ENCODE measurements at regions not wholly inside any gene's neighbourhood (a gene's known extent, or its start where the extent isn't known, plus 50 kb on each side); places are given as distances from the start of the nearest gene placed in this dataset.
"Not testable (repeated sequence)": the region's sequence is repeated elsewhere in the genome, so short reads cannot be mapped to it uniquely, and the experiment has no call there.

- intact Hi-C loops (cut with micrococcal nuclease), result no loop called here
- ChIA-PET POLR2A (no interaction called here), CTCF (interaction anchor here (0.8 kb wide), 1 partner anchor 221 kb away, joined by 3 read pairs; no protein-coding TSS in a partner anchor)
- H3K4me3 Mint-ChIP-seq (ENCODE audit: unreplicated experiment), result no peak overlapping the region
- no peaks in the 10 kb centered on the region for H3K36me3 Mint-ChIP-seq (ENCODE audit: insufficient read depth, unreplicated experiment)
- H3K9me3 Mint-ChIP-seq (ENCODE audit: unreplicated experiment), result peaks cover 7% of the 10 kb centered on the region
- no peak for DNase-seq (ENCODE audit: unreplicated experiment)
- BruUV-seq (replicated peaks), result no TSS peak
- H3K4me1 Mint-ChIP-seq (ENCODE audit: insufficient read depth, unreplicated experiment), result peaks cover 10% of the 10 kb centered on the region
- no peak for TF ChIP-seq CTCF (IDR thresholded peaks at IDR 0.05; ENCODE audit: unreplicated experiment)
- H3K27me3 Mint-ChIP-seq (ENCODE audit: insufficient read depth, unreplicated experiment), result no peaks in the 10 kb centered on the region
- H3K27ac Mint-ChIP-seq (ENCODE audit: low read depth, unreplicated experiment), result no peak overlapping the region
These were observed 313.2 kb downstream of the RAPGEF2 start for GRCh38 chr4:159416073-159416472.

- Mint-ChIP-seq H3K27ac (ENCODE audit: low read depth, unreplicated experiment) (no peak overlapping the region), H3K27me3 (ENCODE audit: insufficient read depth, unreplicated experiment) (no peaks in the 10 kb centered on the region), H3K36me3 (ENCODE audit: insufficient read depth, unreplicated experiment) (no peaks in the 10 kb centered on the region), H3K9me3 (ENCODE audit: unreplicated experiment) (peaks cover 7% of the 10 kb centered on the region), H3K4me3 (ENCODE audit: unreplicated experiment) (no peak overlapping the region), H3K4me1 (ENCODE audit: insufficient read depth, unreplicated experiment) (peaks cover 10% of the 10 kb centered on the region)
- DNase-seq (ENCODE audit: unreplicated experiment), result no peak
- no peak for TF ChIP-seq CTCF (IDR thresholded peaks at IDR 0.05; ENCODE audit: unreplicated experiment)
- BruUV-seq (replicated peaks), result no TSS peak
- intact Hi-C loops (cut with micrococcal nuclease), result no loop called here
- CTCF ChIA-PET, result no interaction called here
- POLR2A ChIA-PET, result interaction anchor here (0.6 to 0.7 kb wide), 2 partner anchors 886 to 1240 kb away, joined by 3 to 5 read pairs; no protein-coding TSS in a partner anchor
These were observed 314.1 kb downstream of the RAPGEF2 start for GRCh38 chr4:159416996-159417395.

- no peak for TF ChIP-seq CTCF (IDR thresholded peaks at IDR 0.05; ENCODE audit: unreplicated experiment)
- CTCF ChIA-PET, result interaction anchor here (0.6 to 0.8 kb wide), 2 partner anchors 43 to 1984 kb away, joined by 3 read pairs; no protein-coding TSS in a partner anchor
- H3K27ac Mint-ChIP-seq (ENCODE audit: low read depth, unreplicated experiment), result no peak overlapping the region
- POLR2A ChIA-PET, result interaction anchor here (0.9 to 1.7 kb wide), 2 partner anchors 12 to 15 kb away, joined by 3 to 4 read pairs; no protein-coding TSS in a partner anchor
- intact Hi-C loops (cut with micrococcal nuclease), result no loop called here
- H3K4me1 Mint-ChIP-seq (ENCODE audit: insufficient read depth, unreplicated experiment), result peaks cover 10% of the 10 kb centered on the region
- H3K36me3 Mint-ChIP-seq (ENCODE audit: insufficient read depth, unreplicated experiment), result no peaks in the 10 kb centered on the region
- no peak for DNase-seq (ENCODE audit: unreplicated experiment)
- H3K4me3 Mint-ChIP-seq (ENCODE audit: unreplicated experiment), result no peak overlapping the region
- H3K9me3 Mint-ChIP-seq (ENCODE audit: unreplicated experiment), result peaks cover 7% of the 10 kb centered on the region
- H3K27me3 Mint-ChIP-seq (ENCODE audit: insufficient read depth, unreplicated experiment), result no peaks in the 10 kb centered on the region
- BruUV-seq (replicated peaks), result no TSS peak
These were observed 317.5 kb downstream of the RAPGEF2 start for GRCh38 chr4:159420162-159421057.

- H3K4me3 Mint-ChIP-seq (ENCODE audit: unreplicated experiment); BruUV-seq (replicated peaks); intact Hi-C loops (cut with micrococcal nuclease); H3K27me3 Mint-ChIP-seq (ENCODE audit: insufficient read depth, unreplicated experiment); H3K36me3 Mint-ChIP-seq (ENCODE audit: insufficient read depth, unreplicated experiment); DNase-seq (ENCODE audit: unreplicated experiment); H3K27ac Mint-ChIP-seq (ENCODE audit: low read depth, unreplicated experiment); H3K9me3 Mint-ChIP-seq (ENCODE audit: unreplicated experiment); H3K4me1 Mint-ChIP-seq (ENCODE audit: insufficient read depth, unreplicated experiment): not testable (repeated sequence)
- ChIA-PET CTCF (interaction anchor here (0.8 kb wide), 1 partner anchor 42 kb away, joined by 3 read pairs; no protein-coding TSS in a partner anchor), POLR2A (interaction anchor here (0.9 to 1.7 kb wide), 2 partner anchors 12 to 14 kb away, joined by 3 to 4 read pairs; no protein-coding TSS in a partner anchor)
These were observed 318.2 kb downstream of the RAPGEF2 start for GRCh38 chr4:159421058-159421419.
